HCT116 (cell line): ENCODE measurements at regions not wholly inside any gene's neighbourhood (a gene's known extent, or its start where the extent isn't known, plus 50 kb on each side); places are given as distances from the start of the nearest gene placed in this dataset.

ENCODE experiments used
- JUND ChIP-seq: IDR thresholded peaks from 2 replicates; pipeline ENCODE4 v1.6.1; 2012
- POLR2A ChIP-seq: IDR thresholded peaks from 2 replicates; pipeline ENCODE4 v1.7.0; 2011; ENCODE audit warnings: borderline replicate concordance; ENCODE audit not compliant: insufficient read depth, insufficient read length; ENCODE audit errors: extremely low read depth
- SIN3A ChIP-seq: IDR thresholded peaks from 2 replicates; pipeline ENCODE4 v1.6.1; 2012; ENCODE audit warnings: low read depth

DNA sequence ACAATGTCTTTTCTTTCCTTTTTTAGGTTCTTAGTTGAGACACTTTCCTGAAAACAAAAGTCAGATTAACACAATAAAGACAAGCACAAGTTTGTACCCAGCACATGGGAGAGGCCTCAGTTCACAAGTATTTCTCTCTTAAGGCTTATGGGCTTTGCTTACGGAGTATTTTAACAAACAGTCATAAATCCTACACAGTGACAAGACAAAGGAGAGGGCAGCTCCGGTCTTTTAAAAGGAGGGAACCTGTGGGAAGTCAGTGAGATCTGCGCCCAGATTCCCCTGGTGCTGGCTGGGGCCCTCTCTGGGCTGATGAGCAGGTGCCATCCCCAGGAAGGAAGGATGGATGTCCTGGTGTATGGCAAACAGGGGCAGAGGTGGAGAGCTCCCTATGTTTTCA lies 398.6 kb downstream of the ACTR3B start:
- no peak for TF ChIP-seq JUND
- no peak for TF ChIP-seq SIN3A
- TF ChIP-seq POLR2A, result no peak
